Hepatocyte (in vitro differentiated cells): ENCODE measurements at regions not wholly inside any gene's neighbourhood (a gene's known extent, or its start where the extent isn't known, plus 50 kb on each side); places are given as distances from the start of the nearest gene placed in this dataset.
"Not testable (repeated sequence)": the region's sequence is repeated elsewhere in the genome, so short reads cannot be mapped to it uniquely, and the experiment has no call there.

Experiments used
- DNase-seq: peaks from one replicate; pipeline ENCODE4 v3.0.0-alpha.2; 2016; ENCODE audit warnings: low spot score
- H2AFZ ChIP-seq: fragments of 200-600 bp; sonication (generic); 2 replicates; pipeline ENCODE4 v1.6.0; 2016; ENCODE audit warnings: antibody characterized with exemption, mild to moderate bottlenecking
- H3K27ac ChIP-seq: fragments of 200-600 bp; sonication (generic); 2 replicates; pipeline ENCODE4 v1.5.1; 2016; ENCODE audit warnings: mild to moderate bottlenecking
- H3K27me3 ChIP-seq: fragments of 200-600 bp; sonication (generic); 2 replicates; pipeline ENCODE4 v1.6.1; 2016
- H3K36me3 ChIP-seq: fragments of 200-600 bp; sonication (generic); replicated peaks from 2 replicates; pipeline ENCODE4 v1.5.1; 2016; ENCODE audit warnings: low read depth; ENCODE audit not compliant: insufficient read depth
- H3K4me1 ChIP-seq: fragments of 200-600 bp; sonication (generic); 2 replicates; pipeline ENCODE4 v1.5.1; 2016; ENCODE audit warnings: mild to moderate bottlenecking, moderate library complexity; ENCODE audit not compliant: insufficient read depth
- H3K4me2 ChIP-seq: fragments of 200-600 bp; sonication (generic); 2 replicates; pipeline ENCODE4 v1.6.0; 2016
- H3K4me3 ChIP-seq: fragments of 200-600 bp; sonication (generic); 2 replicates; pipeline ENCODE4 v1.5.1; 2016; ENCODE audit warnings: mild to moderate bottlenecking
- H3K79me2 ChIP-seq: fragments of 200-600 bp; sonication (generic); 2 replicates; pipeline ENCODE4 v1.6.0; 2017; ENCODE audit warnings: mild to moderate bottlenecking
- H3K9me2 ChIP-seq: fragments of 200-600 bp; sonication (generic); replicated peaks from 2 replicates; pipeline ENCODE4 v1.6.0; 2017; ENCODE audit warnings: mild to moderate bottlenecking; ENCODE audit not compliant: insufficient read depth
- H3K9me3 ChIP-seq: fragments of 200-600 bp; sonication (generic); 2 replicates; pipeline ENCODE4 v1.5.1; 2016; ENCODE audit warnings: low read depth, mild to moderate bottlenecking
- H4K20me1 ChIP-seq: fragments of 200-600 bp; sonication (generic); 2 replicates; pipeline ENCODE4 v1.6.0; 2016; ENCODE audit warnings: mild to moderate bottlenecking; ENCODE audit not compliant: insufficient read depth, poor library complexity, severe bottlenecking
- EZH2 ChIP-seq: fragments of 200-600 bp; sonication (generic); IDR thresholded peaks from 2 replicates; pipeline ENCODE4 v1.6.1; 2016; ENCODE audit warnings: antibody characterized with exemption, mild to moderate bottlenecking, borderline replicate concordance
- EZH2phosphoT487 ChIP-seq: fragments of 200-600 bp; sonication (generic); IDR thresholded peaks from one replicate; pipeline ENCODE4 v1.6.1; 2018; ENCODE audit warnings: antibody characterized with exemption, mild to moderate bottlenecking, low read depth, moderate library complexity; ENCODE audit not compliant: unreplicated experiment, severe bottlenecking
- WGBS: methylation state at CpG from one replicate; pipeline ENCODE4 v1.1.6; 2016; ENCODE audit warnings: low lambda C conversion rate; ENCODE audit errors: missing lambda C conversion rate; 5-methylcytosine and 5-hydroxymethylcytosine counted together
- TF ChIP-seq, protein P1 (sequence below): fragments of 200-600 bp; sonication (generic); IDR thresholded peaks from 2 replicates; pipeline ENCODE4 v1.5.1; 2016; ENCODE audit warnings: antibody characterized with exemption, mild to moderate bottlenecking; ENCODE audit not compliant: poor library complexity

DNA sequence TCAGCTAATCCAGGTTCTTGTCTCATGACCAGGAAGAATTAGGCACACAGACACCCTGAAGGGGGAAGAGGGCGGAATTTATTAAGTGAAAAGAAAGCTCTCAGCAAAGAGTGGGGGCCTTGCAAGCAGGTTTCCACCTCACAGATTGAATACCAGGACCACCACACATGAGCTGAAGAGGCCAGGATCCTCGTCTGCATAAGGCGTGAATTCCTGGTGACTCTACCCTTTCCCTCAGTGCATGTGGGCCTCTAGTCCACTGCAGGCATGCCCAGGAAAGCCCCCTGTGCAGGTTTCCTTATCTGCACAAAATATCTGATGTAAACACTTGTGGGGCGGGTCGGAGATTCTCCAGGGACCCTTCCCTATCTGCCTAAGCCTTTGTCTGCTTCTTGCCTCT is 782.1 kb upstream of the LRRN3 start:
- no peak overlapping the region for H3K4me2 ChIP-seq
- WGBS: 53% methylated on average over 5 of the region's 5 CpGs
- H3K27ac ChIP-seq: no peak overlapping the region
- H2AFZ ChIP-seq: no peak overlapping the region
- H3K4me1 ChIP-seq: no peaks in the 10 kb centered on the region
- H3K9me3 ChIP-seq: no peaks in the 10 kb centered on the region
- H3K36me3 ChIP-seq: no peaks in the 10 kb centered on the region
- H3K27me3 ChIP-seq: no peaks in the 10 kb centered on the region
- no peak for DNase-seq
- H3K9me2 ChIP-seq: no peaks in the 10 kb centered on the region
- H3K4me3 ChIP-seq: no peak overlapping the region
- H3K79me2 ChIP-seq: no peaks in the 10 kb centered on the region
- no peak for TF ChIP-seq EZH2
- TF ChIP-seq, protein P1, sequence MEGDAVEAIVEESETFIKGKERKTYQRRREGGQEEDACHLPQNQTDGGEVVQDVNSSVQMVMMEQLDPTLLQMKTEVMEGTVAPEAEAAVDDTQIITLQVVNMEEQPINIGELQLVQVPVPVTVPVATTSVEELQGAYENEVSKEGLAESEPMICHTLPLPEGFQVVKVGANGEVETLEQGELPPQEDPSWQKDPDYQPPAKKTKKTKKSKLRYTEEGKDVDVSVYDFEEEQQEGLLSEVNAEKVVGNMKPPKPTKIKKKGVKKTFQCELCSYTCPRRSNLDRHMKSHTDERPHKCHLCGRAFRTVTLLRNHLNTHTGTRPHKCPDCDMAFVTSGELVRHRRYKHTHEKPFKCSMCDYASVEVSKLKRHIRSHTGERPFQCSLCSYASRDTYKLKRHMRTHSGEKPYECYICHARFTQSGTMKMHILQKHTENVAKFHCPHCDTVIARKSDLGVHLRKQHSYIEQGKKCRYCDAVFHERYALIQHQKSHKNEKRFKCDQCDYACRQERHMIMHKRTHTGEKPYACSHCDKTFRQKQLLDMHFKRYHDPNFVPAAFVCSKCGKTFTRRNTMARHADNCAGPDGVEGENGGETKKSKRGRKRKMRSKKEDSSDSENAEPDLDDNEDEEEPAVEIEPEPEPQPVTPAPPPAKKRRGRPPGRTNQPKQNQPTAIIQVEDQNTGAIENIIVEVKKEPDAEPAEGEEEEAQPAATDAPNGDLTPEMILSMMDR: no peak
- no peak for TF ChIP-seq EZH2phosphoT487
- H4K20me1 ChIP-seq: no peaks in the 10 kb centered on the region

DNA sequence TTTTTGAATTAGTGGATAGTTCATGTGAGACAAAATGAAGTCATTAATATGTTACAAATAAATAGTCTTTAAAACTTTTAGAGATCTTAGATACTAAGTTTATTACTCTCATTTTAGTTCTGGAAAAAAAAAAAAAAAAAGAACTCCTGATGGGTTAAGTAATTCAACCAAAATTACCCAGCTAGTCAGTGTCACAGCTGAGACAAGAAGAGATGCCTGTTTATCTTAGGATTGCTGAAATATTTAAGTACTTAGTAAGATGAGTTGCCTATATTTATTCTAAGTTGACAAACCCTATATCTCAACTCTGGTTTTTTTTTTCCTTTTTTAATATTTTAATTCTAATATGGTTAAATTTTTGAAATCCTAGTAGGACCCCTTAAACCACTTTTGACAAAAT is 781.0 kb upstream of the LRRN3 start:
- no peak overlapping the region for H3K4me2 ChIP-seq
- TF ChIP-seq, protein P1: no peak
- TF ChIP-seq EZH2 (no peak), EZH2phosphoT487 (no peak)

DNA sequence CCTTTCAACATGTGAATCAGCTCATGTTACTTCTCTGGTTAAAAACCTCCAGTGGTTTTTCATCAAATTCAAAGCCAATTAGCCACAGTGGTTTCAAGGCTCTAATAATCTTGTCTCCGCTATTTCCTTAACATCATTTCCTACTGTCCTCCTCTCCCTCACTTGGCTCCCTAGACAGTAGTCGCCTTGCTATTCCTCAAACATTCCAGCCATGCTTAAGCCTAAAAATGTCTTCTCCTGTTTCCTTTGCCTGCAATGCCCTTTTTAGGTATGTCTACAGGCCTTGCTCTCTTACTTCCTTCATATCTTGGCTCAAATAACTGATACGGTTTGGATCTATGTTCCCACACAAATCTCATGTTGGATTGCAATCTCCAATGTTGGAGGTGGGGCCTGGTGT is 779.4 kb upstream of the LRRN3 start:
- Histone ChIP-seq H3K9me3 (no peaks in the 10 kb centered on the region), H3K79me2 (no peaks in the 10 kb centered on the region), H4K20me1 (no peaks in the 10 kb centered on the region), H3K36me3 (no peaks in the 10 kb centered on the region), H3K9me2 (no peaks in the 10 kb centered on the region), H3K4me2 (no peak overlapping the region), H2AFZ (no peak overlapping the region), H3K4me1 (no peaks in the 10 kb centered on the region), H3K27me3 (no peaks in the 10 kb centered on the region), H3K4me3 (no peak overlapping the region), H3K27ac (no peak overlapping the region)
- TF ChIP-seq, protein P1: no peak
- TF ChIP-seq EZH2phosphoT487: no peak
- no peak for TF ChIP-seq EZH2
- no peak for DNase-seq
- 64% methylated on average over 3 of the region's 3 CpGs for WGBS

More for the DNA sequence above, 781.0 kb upstream of the LRRN3 start:
- no peaks in the 10 kb centered on the region for H3K79me2 ChIP-seq
- H3K9me3 ChIP-seq: no peaks in the 10 kb centered on the region
- no peak overlapping the region for H2AFZ ChIP-seq
- H3K9me2 ChIP-seq: no peaks in the 10 kb centered on the region
- no peak for DNase-seq
- no peaks in the 10 kb centered on the region for H4K20me1 ChIP-seq
- no peak overlapping the region for H3K27ac ChIP-seq
- no peaks in the 10 kb centered on the region for H3K36me3 ChIP-seq
- H3K4me1 ChIP-seq: no peaks in the 10 kb centered on the region
- no peak overlapping the region for H3K4me3 ChIP-seq
- H3K27me3 ChIP-seq: no peaks in the 10 kb centered on the region

DNA sequence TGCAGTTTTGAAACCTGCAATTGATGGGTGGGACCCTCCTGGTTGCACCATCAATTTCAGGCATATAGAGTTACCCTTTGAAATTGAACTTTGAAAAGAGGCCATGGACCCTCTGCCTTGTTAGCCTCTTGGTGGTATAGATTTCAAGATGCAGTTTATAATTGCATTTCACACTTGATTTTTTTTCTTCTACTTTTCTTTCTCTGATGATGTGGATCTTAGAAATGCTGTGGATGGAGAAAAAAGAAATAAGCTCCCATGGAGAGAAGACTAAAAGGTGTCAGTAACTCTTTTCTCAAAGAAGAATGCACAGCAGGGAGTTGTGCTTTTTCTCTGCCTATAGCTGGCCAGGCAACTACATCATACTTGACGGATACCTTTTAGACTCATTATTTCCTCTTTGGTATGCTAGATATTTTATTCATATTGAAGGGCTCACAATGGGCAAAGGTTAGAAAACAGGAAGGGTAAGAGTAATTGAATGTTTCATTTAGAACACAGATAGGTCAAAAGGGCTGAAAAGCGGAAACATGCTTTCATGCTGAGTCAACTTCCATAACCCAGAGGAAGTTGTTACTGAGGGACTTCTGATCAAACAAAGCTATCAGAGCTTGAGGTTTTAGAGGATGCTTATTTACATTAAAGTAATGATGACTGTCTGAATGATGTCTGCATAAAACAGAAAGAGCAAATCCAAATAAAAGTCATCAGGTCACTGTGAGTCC is 773.2 kb upstream of the LRRN3 start:
- WGBS: 71% methylated on average over 2 of the region's 2 CpGs
- no peak overlapping the region for H2AFZ ChIP-seq
- TF ChIP-seq EZH2phosphoT487: no peak
- TF ChIP-seq, protein P1: no peak
- TF ChIP-seq EZH2: no peak
- H3K27ac ChIP-seq: no peak overlapping the region
- no peak overlapping the region for H3K4me2 ChIP-seq
- no peaks in the 10 kb centered on the region for H3K36me3 ChIP-seq
- no peaks in the 10 kb centered on the region for H3K27me3 ChIP-seq
- H3K79me2 ChIP-seq: no peaks in the 10 kb centered on the region
- no peak for DNase-seq
- no peaks in the 10 kb centered on the region for H4K20me1 ChIP-seq
- no peak overlapping the region for H3K4me3 ChIP-seq
- H3K9me2 ChIP-seq: no peaks in the 10 kb centered on the region
- no peaks in the 10 kb centered on the region for H3K4me1 ChIP-seq
- peaks cover 5% of the 10 kb centered on the region for H3K9me3 ChIP-seq

DNA sequence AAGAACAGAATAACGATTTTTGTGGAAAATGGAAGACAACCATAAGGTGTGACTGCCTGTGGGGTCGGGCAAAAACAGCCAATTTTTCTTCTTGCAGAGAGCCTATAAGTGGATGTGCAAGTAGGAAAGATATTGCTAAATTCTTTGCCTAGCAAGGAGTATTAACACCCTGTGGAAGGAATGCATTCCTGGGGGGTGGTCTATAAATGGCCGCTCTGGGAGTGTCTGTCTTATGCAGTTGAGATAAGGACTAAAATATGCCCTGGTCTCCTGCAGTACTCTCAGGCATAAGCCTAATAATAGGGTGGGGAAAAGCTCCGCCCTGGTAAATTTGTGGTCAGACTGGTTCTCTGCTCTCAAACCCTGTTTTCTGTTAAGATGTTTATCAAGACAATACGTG is 770.6 kb upstream of the LRRN3 start:
- H3K79me2 ChIP-seq, H3K27ac ChIP-seq, H2AFZ ChIP-seq, DNase-seq, H3K36me3 ChIP-seq, H3K9me3 ChIP-seq, H4K20me1 ChIP-seq, H3K9me2 ChIP-seq, H3K27me3 ChIP-seq, H3K4me1 ChIP-seq, H3K4me3 ChIP-seq, H3K4me2 ChIP-seq: not testable (repeated sequence)
- 83% methylated on average over 5 of the region's 5 CpGs for WGBS
